K562 (cell line): ENCODE measurements at regions not wholly inside any gene's neighbourhood (a gene's known extent, or its start where the extent isn't known, plus 50 kb on each side); places are given as distances from the start of the nearest gene placed in this dataset.

Source experiments
- ATAC-seq: fragments of 200-7000 bp; cut with Tn5 transposase; 3 replicates; pipeline ENCODE4 v1.9.1; 2020; ENCODE audit warnings: moderate library complexity
- BruUV-seq: library from RNA; stranded (reverse); fragments of 400-500 nt; replicated peaks from 2 replicates; lab custom pipeline; 2021; lab: Mats Ljungman, UMichigan
- CTCF ChIA-PET: fragments of 300-600 bp; formaldehyde crosslinking; extraction: SDS; loops from one replicate; lab custom pipeline; 2021; ENCODE audit warnings: low intra/inter-chr PET ratio; lab: Yijun Ruan, JAX
- POLR2A ChIA-PET: fragments of 300-600, 350-650 bp; sonication (Branson Sonifier 250); formaldehyde crosslinking; extraction: SDS; loops from one replicate; lab custom pipeline; 2021; ENCODE audit warnings: antibody characterized with exemption, inconsistent platforms; lab: Yijun Ruan, JAX
- DNase-seq, 4 experiments: peaks; one replicate each; pipeline versions ENCODE4 v3.0.0 to v3.0.0-alpha.2; 2011 to 2018; ENCODE audit warnings: low spot score in 3 of 4, mixed read lengths in 3 of 4; ENCODE audit errors: extremely low read depth in 1 of 4
- FAIRE-seq: peaks from 2 replicates; lab custom pipeline; 2011; peaks lifted over from hg19 to GRCh38; lab: Jason Lieb, UNC
- H2AFZ ChIP-seq: 2 replicates; pipeline ENCODE4 v1.6.0; 2011; ENCODE audit warnings: low read depth, low read length, control low read depth, inconsistent platforms
- H3K27ac ChIP-seq: fragments of 200-600 bp; 3 replicates; pipeline ENCODE4 v1.8.0; 2011; ENCODE audit warnings: low read depth, mild to moderate bottlenecking, control low read depth, inconsistent platforms, low read length, moderate library complexity, mixed read lengths; ENCODE audit errors: extremely low read depth
- H3K27me3 ChIP-seq, 2 experiments: fragments of 300-600 bp in 1 of 2; 2 replicates in 1 of 2; 3 replicates in 1 of 2; pipeline versions ENCODE4 v1.6.0 to v1.8.0; 2011; ENCODE audit warnings: inconsistent platforms in 2 of 2, low read length in 2 of 2, mild to moderate bottlenecking in 1 of 2, mixed read lengths in 1 of 2, moderate library complexity in 1 of 2; ENCODE audit not compliant: control insufficient read depth in 2 of 2, insufficient read depth in 2 of 2
- H3K36me3 ChIP-seq: fragments of 300-600 bp; 3 replicates; pipeline ENCODE4 v1.8.0; 2011; ENCODE audit warnings: mild to moderate bottlenecking, low read length, inconsistent platforms; ENCODE audit not compliant: control insufficient read depth, insufficient read depth
- H3K4me1 ChIP-seq, 2 experiments: fragments of 200-600 bp in 1 of 2; replicated peaks in 1 of 2; 2 replicates in 1 of 2; 3 replicates in 1 of 2; pipeline versions ENCODE4 v1.5.1 to v1.8.0; 2011; ENCODE audit warnings: inconsistent platforms in 2 of 2, low read length in 2 of 2, mild to moderate bottlenecking in 1 of 2, mixed read lengths in 1 of 2, moderate library complexity in 1 of 2; ENCODE audit not compliant: control insufficient read depth in 2 of 2, insufficient read depth in 2 of 2
- H3K4me2 ChIP-seq: 2 replicates; pipeline ENCODE4 v1.6.1; 2011; ENCODE audit warnings: low read length, control low read depth, inconsistent platforms, mixed read lengths; ENCODE audit not compliant: insufficient read depth
- H3K4me3 ChIP-seq: fragments of 200-600 bp; sonication (generic), shearing (Covaris generic); 2 replicates; pipeline ENCODE4 v1.5.1; 2016; ENCODE audit warnings: control low read depth, inconsistent platforms
- H3K79me2 ChIP-seq: fragments of 200-600 bp; 3 replicates; pipeline ENCODE4 v1.8.0; 2011; ENCODE audit warnings: low read length, inconsistent platforms; ENCODE audit not compliant: control insufficient read depth, insufficient read depth
- H3K9ac ChIP-seq, 2 experiments: 2 replicates each; pipeline versions ENCODE4 v1.6.0 to v1.6.1; 2011; ENCODE audit warnings: low read depth in 2 of 2, low read length in 2 of 2, control low read depth in 1 of 2, inconsistent platforms in 1 of 2, mild to moderate bottlenecking in 1 of 2, mixed read lengths in 1 of 2; ENCODE audit not compliant: insufficient read depth in 1 of 2
- H3K9me1 ChIP-seq: one replicate; pipeline ENCODE4 v1.6.0; 2011; ENCODE audit warnings: inconsistent platforms, mild to moderate bottlenecking, low read length, moderate library complexity; ENCODE audit not compliant: control insufficient read depth, insufficient read depth
- H3K9me3 ChIP-seq: replicated peaks from 2 replicates; pipeline ENCODE4 v1.5.1; 2011; ENCODE audit warnings: low read depth, low read length, inconsistent platforms; ENCODE audit not compliant: control insufficient read depth, insufficient read depth
- H4K20me1 ChIP-seq: replicated peaks from 2 replicates; pipeline ENCODE4 v1.6.1; 2011; ENCODE audit warnings: low read length, inconsistent platforms, mixed read lengths; ENCODE audit not compliant: control insufficient read depth, insufficient read depth
- ERF ChIP-seq: fragments of 450-650 bp; formaldehyde crosslinking; IDR thresholded peaks from 2 replicates; pipeline ENCODE4 v1.4.0; 2020; ENCODE audit warnings: mild to moderate bottlenecking, mixed read lengths
- GTF2E2 ChIP-seq: fragments of 200-800 bp; sonication (Bioruptor generic); IDR thresholded peaks from 2 replicates; pipeline ENCODE4 v1.6.1; 2016; ENCODE audit warnings: missing genetic modification characterization, missing compliant biosample characterization
- NEUROD1 ChIP-seq: fragments of 150-350 bp; IDR thresholded peaks from 2 replicates; pipeline ENCODE4 v1.6.1; 2014; ENCODE audit warnings: borderline replicate concordance, low read length, low read depth; ENCODE audit not compliant: partially characterized antibody
- PATZ1 ChIP-seq: fragments of 250-450 bp; sonication (Bioruptor Pico); IDR thresholded peaks from 2 replicates; pipeline ENCODE4 v1.5.0; 2020; ENCODE audit warnings: mild to moderate bottlenecking, borderline replicate concordance
- RBFOX2 ChIP-seq: fragments of 200-400 bp; formaldehyde crosslinking; IDR thresholded peaks from 2 replicates; pipeline ENCODE4 v1.6.1; 2017; ENCODE audit warnings: low read depth, mild to moderate bottlenecking, low read length, moderate library complexity
- REST ChIP-seq, 2 experiments: fragments of 450-650 bp; formaldehyde crosslinking in 1 of 2; IDR thresholded peaks; 2 replicates each; pipeline versions ENCODE4 v1.4.0 to v1.6.1; 2014 to 2020; ENCODE audit warnings: mild to moderate bottlenecking in 2 of 2, borderline replicate concordance in 1 of 2, low read depth in 1 of 2
- ZFP91 ChIP-seq: sonication (generic); formaldehyde crosslinking; IDR thresholded peaks from 2 replicates; pipeline ENCODE4 v1.8.0; 2022; ENCODE audit warnings: mild to moderate bottlenecking, missing genetic modification reagents
- WGBS: fragments of 100-300 bp; shearing (Covaris generic); methylation state at CpG from one replicate; pipeline ENCODE4 v1.1.6; 2016; ENCODE audit warnings: low coverage, mixed read lengths; ENCODE audit not compliant: insufficient coverage; ENCODE audit errors: missing lambda C conversion rate; 5-methylcytosine and 5-hydroxymethylcytosine counted together
- in situ Hi-C: fragments of 300-500 bp; cut with MboI; formaldehyde crosslinking; loops from 4 replicates; pipeline ENCODE4 v1.15.0; 2018; ENCODE audit warnings: inconsistent platforms, mixed read lengths
- intact Hi-C: fragments of 100-400 bp; cut with micrococcal nuclease; formaldehyde crosslinking; loops from 2 replicates; pipeline ENCODE4 v1.14.2; 2022

GRCh38 chrX:131830400-131831184 lies 192.5 kb upstream of the STK26 start:
- FAIRE-seq: peak; percentile 96
- H2AFZ ChIP-seq: peak overlapping the region; percentile 97
- H3K27ac ChIP-seq: peak overlapping the region; percentile 70
- 1% methylated on average over 12 of the region's 15 CpGs for WGBS
- peak overlapping the region; percentile 72 to 80 for H3K9ac ChIP-seq
- ATAC-seq: peak; percentile 96
- peaks cover 0 to 12% of the 10 kb centered on the region in 2 experiments; a peak in 2 of 5 replicates for H3K4me1 ChIP-seq
- in situ Hi-C loops (loop anchor here (5.0 to 25.0 kb wide), 4 partner anchors 387 to 1157 kb away; partner anchors contain the start of gene RAP2C), intact Hi-C loops (loop anchor here (2.0 kb wide), 1 partner anchor 1840 kb away; no protein-coding TSS in a partner anchor)
- peaks cover 52% of the 10 kb centered on the region for H3K79me2 ChIP-seq
- BruUV-seq: TSS peak; percentile 96
- H3K9me1 ChIP-seq: no peaks in the 10 kb centered on the region
- peak overlapping the region; percentile 81 for H3K4me2 ChIP-seq
- peak overlapping the region; percentile 53 for H3K4me3 ChIP-seq
- DNase-seq: peak; percentile 71 to 92 (median 75)
- H3K27me3 ChIP-seq: no peaks in the 10 kb centered on the region
- H4K20me1 ChIP-seq: no peaks in the 10 kb centered on the region
- peaks cover 21% of the 10 kb centered on the region; the same call in 2 of the 3 replicates for H3K36me3 ChIP-seq
- CTCF ChIA-PET: interaction anchor here (0.6 to 0.9 kb wide), 3 partner anchors 11 to 1342 kb away, joined by 3 to 4 read pairs (median 4); no protein-coding TSS in a partner anchor
- H3K9me3 ChIP-seq: no peaks in the 10 kb centered on the region
- POLR2A ChIA-PET: no interaction called here
- TF ChIP-seq REST (IDR thresholded peaks at IDR 0.05; ENCODE audit: borderline replicate concordance): peak; percentile 26; the same call in 1 of the 2 replicates
- no peak for TF ChIP-seq REST (CRISPR knock-in tag; IDR thresholded peaks at IDR 0.05; ENCODE audit: low read depth)
- no peak for TF ChIP-seq ERF (CRISPR knock-in tag)
- TF ChIP-seq PATZ1: no peak
- peak; percentile 74 for TF ChIP-seq NEUROD1
- TF ChIP-seq RBFOX2: peak; percentile 57
- no peak for TF ChIP-seq GTF2E2
- TF ChIP-seq ZFP91: no peak
